Lung (tissue), 11 donors: ENCODE measurements at regions not wholly inside any gene's neighbourhood (a gene's known extent, or its start where the extent isn't known, plus 50 kb on each side); places are given as distances from the start of the nearest gene placed in this dataset.

Source experiments
- ATAC-seq: fragments of 200-7000 bp; cut with Tn5 transposase; one replicate; pipeline ENCODE4 v1.9.1; 2020; ENCODE audit warnings: moderate number of reproducible peaks; ENCODE audit not compliant: insufficient read depth, low FRiP score
- DNase-seq, 3 donors: peaks; one replicate each; pipeline ENCODE4 v3.0.0-alpha.2; 2013 to 2017
- H3K27ac ChIP-seq, 2 donors: one replicate each; pipeline ENCODE4 v1.5.1; 2013; ENCODE audit warnings: mild to moderate bottlenecking in 2 of 2, moderate library complexity in 2 of 2, control low read depth in 1 of 2, inconsistent platforms in 1 of 2, low read depth in 1 of 2, low read length in 1 of 2
- H3K27me3 ChIP-seq, 3 donors: one replicate each; pipeline ENCODE4 v1.5.1; 2013; ENCODE audit warnings: low read length in 2 of 3; ENCODE audit not compliant: control insufficient read depth in 3 of 3, insufficient read depth in 3 of 3
- H3K36me3 ChIP-seq, 4 donors: one replicate each; pipeline ENCODE4 v1.5.1; 2013; ENCODE audit warnings: low read length in 4 of 4, mild to moderate bottlenecking in 1 of 4, moderate library complexity in 1 of 4; ENCODE audit not compliant: control insufficient read depth in 4 of 4, insufficient read depth in 4 of 4
- H3K4me1 ChIP-seq, 5 donors: one replicate each; pipeline ENCODE4 v1.5.1; 2013; ENCODE audit warnings: low read length in 5 of 5, mild to moderate bottlenecking in 2 of 5, moderate library complexity in 1 of 5; ENCODE audit not compliant: control insufficient read depth in 5 of 5, insufficient read depth in 5 of 5
- H3K4me3 ChIP-seq: one replicate; pipeline ENCODE4 v1.5.1; 2013; ENCODE audit warnings: mild to moderate bottlenecking, control low read depth, moderate library complexity
- H3K9ac ChIP-seq, 2 donors: one replicate each; pipeline ENCODE4 v1.5.1; 2013; ENCODE audit warnings: low read length in 2 of 2, control low read depth in 1 of 2; ENCODE audit not compliant: insufficient read depth in 1 of 2
- H3K9me3 ChIP-seq, 4 donors: one replicate each; pipeline ENCODE4 v1.5.1; 2013; ENCODE audit warnings: low read length in 3 of 4, mild to moderate bottlenecking in 1 of 4, moderate library complexity in 1 of 4; ENCODE audit not compliant: control insufficient read depth in 4 of 4, insufficient read depth in 3 of 4
- WGBS, 2 donors: extraction: QIAGEN DNeasy Blood & Tissue Kit; methylation state at CpG; one replicate each; pipeline ENCODE4 v1.1.7; 2013; 5-methylcytosine and 5-hydroxymethylcytosine counted together
- TF ChIP-seq, protein P1 (sequence below): IDR thresholded peaks from 2 replicates; pipeline ENCODE4 v1.5.1; 2012; ENCODE audit warnings: mild to moderate bottlenecking; ENCODE audit errors: control extremely low read depth, extremely low read depth
- donor health status: control.
- donor health status: control.
- donor health status: Bipolar disorder and iron deficiency.
- donor health status: healthy.
- donor health status: DM: yes; HTN: yes; CAD: no.

DNA sequence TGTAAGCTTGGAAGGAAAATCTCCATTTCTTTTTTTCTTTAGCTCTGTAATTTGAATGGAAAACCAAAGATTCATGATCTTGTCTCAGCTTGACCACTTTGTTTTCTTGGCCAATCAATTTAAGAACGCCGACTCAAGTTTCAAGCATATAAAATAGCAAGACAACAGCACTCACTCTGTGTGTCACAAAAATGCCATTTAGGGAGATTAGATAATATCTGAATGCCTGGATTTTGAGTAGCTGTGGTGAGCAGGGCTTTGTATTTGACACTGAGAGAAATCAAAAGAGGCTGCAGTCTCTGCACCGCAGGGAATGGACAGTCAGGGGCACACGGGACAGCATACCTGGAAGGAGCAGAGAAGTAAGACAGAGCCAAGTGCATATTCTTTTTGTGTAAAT, 209.5 kb upstream of the SLC10A2 start:
- TF ChIP-seq, protein P1, sequence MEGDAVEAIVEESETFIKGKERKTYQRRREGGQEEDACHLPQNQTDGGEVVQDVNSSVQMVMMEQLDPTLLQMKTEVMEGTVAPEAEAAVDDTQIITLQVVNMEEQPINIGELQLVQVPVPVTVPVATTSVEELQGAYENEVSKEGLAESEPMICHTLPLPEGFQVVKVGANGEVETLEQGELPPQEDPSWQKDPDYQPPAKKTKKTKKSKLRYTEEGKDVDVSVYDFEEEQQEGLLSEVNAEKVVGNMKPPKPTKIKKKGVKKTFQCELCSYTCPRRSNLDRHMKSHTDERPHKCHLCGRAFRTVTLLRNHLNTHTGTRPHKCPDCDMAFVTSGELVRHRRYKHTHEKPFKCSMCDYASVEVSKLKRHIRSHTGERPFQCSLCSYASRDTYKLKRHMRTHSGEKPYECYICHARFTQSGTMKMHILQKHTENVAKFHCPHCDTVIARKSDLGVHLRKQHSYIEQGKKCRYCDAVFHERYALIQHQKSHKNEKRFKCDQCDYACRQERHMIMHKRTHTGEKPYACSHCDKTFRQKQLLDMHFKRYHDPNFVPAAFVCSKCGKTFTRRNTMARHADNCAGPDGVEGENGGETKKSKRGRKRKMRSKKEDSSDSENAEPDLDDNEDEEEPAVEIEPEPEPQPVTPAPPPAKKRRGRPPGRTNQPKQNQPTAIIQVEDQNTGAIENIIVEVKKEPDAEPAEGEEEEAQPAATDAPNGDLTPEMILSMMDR = no peak
- WGBS, 2 donors = 85 to 91% methylated on average over 4 of the region's 4 CpGs
- no peak for ATAC-seq

DNA sequence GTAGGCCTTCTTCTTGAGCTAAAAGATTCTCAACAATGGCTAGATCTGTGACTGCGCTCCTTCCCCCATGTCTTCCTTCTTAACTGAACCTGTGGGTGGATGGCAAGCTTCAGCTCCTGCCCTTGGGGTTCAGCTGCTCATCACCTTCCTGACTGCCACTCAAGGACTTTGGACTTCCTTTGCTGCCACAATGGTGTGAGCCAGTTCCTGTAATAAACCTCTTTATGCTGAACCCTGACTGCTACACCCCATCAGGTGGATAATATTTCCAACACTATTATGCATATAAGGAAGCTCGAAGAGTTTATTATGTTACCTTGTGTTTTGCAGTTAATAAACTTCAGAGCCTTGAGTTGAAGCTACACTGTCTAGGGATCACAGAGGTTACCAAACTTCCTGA, 208.9 kb upstream of the SLC10A2 start:
- H3K9ac ChIP-seq = no peak overlapping the region
- TF ChIP-seq, protein P1 = no peak

More for the DNA sequence above, 209.5 kb upstream of the SLC10A2 start:
- H3K27me3 ChIP-seq = no peaks in the 10 kb centered on the region
- H3K4me1 ChIP-seq = peaks cover 0 to 4% (median 0%) of the 10 kb centered on the region in 5 donors
- H3K9ac ChIP-seq = no peak overlapping the region
- H3K9me3 ChIP-seq = no peaks in the 10 kb centered on the region
- no peak for DNase-seq
- no peaks in the 10 kb centered on the region for H3K36me3 ChIP-seq
- H3K4me3 ChIP-seq = no peak overlapping the region
- H3K27ac ChIP-seq = no peak overlapping the region

DNA sequence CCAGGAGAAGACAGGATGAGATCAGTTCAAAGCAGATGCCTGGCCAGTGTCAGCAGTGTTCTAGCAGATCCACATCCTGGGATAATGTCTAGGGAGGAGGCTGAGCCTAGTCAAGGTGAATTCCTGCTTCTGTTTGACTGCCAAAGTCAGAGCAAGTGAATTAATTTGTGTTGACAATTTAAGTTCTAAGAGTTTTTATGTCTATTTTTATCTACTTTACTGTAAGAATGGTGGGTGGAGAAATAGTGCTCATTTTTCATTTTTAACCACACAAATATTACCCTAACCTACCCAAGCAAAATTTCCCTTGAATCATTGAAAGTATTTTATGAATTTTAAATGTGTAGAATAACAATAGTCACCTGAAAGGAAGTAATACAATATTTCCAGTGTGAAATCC, 207.6 kb upstream of the SLC10A2 start:
- ATAC-seq (no peak), DNase-seq (no peak)
- peaks cover 0 to 4% (median 0%) of the 10 kb centered on the region in 5 donors for H3K4me1 ChIP-seq
- TF ChIP-seq, protein P1 = no peak
- H3K4me3 ChIP-seq = no peak overlapping the region
- no peaks in the 10 kb centered on the region for H3K9me3 ChIP-seq
- H3K9ac ChIP-seq = no peak overlapping the region
- no peak overlapping the region for H3K27ac ChIP-seq
- no peaks in the 10 kb centered on the region for H3K27me3 ChIP-seq
- H3K36me3 ChIP-seq = no peaks in the 10 kb centered on the region

More for the DNA sequence above, 208.9 kb upstream of the SLC10A2 start:
- Histone ChIP-seq H3K36me3 (no peaks in the 10 kb centered on the region), H3K4me3 (no peak overlapping the region), H3K27me3 (no peaks in the 10 kb centered on the region), H3K27ac (no peak overlapping the region), H3K4me1 (peaks cover 0 to 4% (median 0%) of the 10 kb centered on the region in 5 donors), H3K9me3 (no peaks in the 10 kb centered on the region)
- ATAC-seq (no peak), DNase-seq (no peak)
- whole genome bisulfite sequencing, 2 donors = 87 to 89% methylated on average over 2 of the region's 2 CpGs

DNA sequence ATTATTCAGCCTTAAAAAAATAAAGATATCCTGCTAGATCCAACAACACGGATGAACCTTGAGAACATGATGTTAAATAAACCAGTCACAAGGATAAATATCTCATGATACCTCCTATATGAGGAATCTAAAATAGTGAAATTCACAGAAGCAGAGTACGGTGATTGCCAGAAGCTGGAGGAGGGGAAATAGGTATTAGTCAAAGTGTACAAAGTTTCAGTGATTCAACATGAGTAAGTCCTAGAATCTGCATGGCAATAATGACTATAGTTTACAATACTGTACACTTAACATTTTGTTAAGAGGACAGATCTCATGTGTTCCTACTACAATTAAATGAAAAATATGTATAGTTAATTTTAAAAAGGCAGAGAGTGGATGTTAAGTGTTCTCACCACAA, 206.6 kb upstream of the SLC10A2 start:
- WGBS, 2 donors = 79 to 86% methylated on average over 2 of the region's 2 CpGs
- Histone ChIP-seq H3K4me1 (no peaks in the 10 kb centered on the region), H3K9ac (no peak overlapping the region), H3K4me3 (no peak overlapping the region), H3K27ac (no peak overlapping the region), H3K9me3 (peaks cover 0 to 6% (median 0%) of the 10 kb centered on the region in 4 donors), H3K36me3 (no peaks in the 10 kb centered on the region), H3K27me3 (no peaks in the 10 kb centered on the region)
- ATAC-seq = no peak
- TF ChIP-seq, protein P1 = no peak
- DNase-seq = no peak
